GM12864 (cell line): ENCODE measurements at regions not wholly inside any gene's neighbourhood (a gene's known extent, or its start where the extent isn't known, plus 50 kb on each side); places are given as distances from the start of the nearest gene placed in this dataset.

Experiments
- DNase-seq: peaks from one replicate; pipeline ENCODE4 v3.0.0-alpha.2; 2011; ENCODE audit warnings: low read depth
- H3K4me3 ChIP-seq: 2 replicates; pipeline ENCODE4 v1.5.1; 2011; ENCODE audit warnings: mild to moderate bottlenecking, low read depth, low read length, control low read depth
- TF ChIP-seq, protein P1 (sequence below): IDR thresholded peaks from 2 replicates; pipeline ENCODE4 v1.5.1; 2011; ENCODE audit warnings: low read depth, mild to moderate bottlenecking, moderate library complexity, low read length, control low read depth, inconsistent platforms; ENCODE audit errors: missing control alignments

DNA sequence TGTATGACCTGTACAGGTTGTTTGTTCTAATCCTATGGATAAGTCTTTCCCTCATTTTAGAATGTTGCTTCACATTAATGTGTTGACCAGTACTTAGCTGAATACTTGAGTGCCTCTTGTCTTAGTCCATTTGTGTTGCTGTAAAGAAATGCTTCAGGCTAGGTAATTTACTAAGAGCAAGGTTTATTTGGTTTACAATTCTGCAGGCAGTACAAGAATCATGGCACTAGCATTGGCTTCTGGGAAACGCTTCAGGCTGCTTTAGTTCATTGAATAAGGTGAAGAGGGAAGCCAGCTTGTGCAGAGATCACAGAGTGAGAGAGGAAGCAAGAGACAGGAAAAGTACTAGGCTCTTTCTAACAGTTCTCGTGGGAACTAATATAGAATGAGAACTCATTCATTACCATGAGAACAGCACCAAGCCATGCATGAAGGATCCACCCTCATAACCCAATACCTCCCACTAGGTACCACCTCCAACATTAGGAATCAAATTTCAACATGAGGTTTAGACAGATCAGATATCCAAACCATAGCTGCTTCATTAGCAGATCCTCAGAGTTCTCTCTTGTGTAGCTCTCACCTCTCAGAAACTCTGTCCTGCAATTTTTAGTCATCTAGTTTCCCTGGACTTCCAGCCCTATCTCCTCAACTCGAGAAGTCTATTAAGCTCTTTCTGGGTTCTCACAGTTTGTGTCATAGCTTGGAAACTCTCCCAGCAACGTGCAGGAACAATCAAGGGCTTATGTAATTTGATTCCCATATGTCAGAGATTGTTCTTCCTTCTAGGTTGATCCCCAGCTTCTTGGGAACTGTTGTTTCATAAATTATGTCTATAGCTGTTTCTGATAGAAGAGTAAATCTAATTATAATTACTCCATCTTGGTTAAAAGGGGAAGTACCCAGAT lies 2082.3 kb upstream of the CELF4 start:
- DNase-seq: no peak

DNA sequence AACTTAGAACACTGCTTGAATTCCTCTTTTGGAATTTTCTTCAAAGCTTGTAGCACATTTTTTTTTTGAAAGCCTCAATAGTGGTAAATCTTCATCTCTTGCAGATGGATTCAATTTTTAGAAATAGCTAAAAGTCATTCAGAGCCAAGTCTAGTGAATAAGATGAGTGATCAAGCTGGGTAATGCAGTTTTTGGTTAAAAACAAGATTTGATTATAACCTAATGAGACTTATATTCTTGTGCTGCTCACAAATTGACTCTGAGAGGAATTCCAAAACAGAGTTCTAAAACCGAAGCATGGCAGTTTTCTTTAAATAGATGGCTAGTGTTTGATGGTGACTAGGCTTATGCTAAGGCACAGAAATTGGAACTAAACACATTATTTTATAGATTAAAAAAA lies 2072.6 kb upstream of the CELF4 start:
- DNase-seq: no peak
- H3K4me3 ChIP-seq: no peak overlapping the region
- TF ChIP-seq, protein P1, sequence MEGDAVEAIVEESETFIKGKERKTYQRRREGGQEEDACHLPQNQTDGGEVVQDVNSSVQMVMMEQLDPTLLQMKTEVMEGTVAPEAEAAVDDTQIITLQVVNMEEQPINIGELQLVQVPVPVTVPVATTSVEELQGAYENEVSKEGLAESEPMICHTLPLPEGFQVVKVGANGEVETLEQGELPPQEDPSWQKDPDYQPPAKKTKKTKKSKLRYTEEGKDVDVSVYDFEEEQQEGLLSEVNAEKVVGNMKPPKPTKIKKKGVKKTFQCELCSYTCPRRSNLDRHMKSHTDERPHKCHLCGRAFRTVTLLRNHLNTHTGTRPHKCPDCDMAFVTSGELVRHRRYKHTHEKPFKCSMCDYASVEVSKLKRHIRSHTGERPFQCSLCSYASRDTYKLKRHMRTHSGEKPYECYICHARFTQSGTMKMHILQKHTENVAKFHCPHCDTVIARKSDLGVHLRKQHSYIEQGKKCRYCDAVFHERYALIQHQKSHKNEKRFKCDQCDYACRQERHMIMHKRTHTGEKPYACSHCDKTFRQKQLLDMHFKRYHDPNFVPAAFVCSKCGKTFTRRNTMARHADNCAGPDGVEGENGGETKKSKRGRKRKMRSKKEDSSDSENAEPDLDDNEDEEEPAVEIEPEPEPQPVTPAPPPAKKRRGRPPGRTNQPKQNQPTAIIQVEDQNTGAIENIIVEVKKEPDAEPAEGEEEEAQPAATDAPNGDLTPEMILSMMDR: no peak

More for the DNA sequence above, 2082.3 kb upstream of the CELF4 start:
- H3K4me3 ChIP-seq: no peak overlapping the region
- TF ChIP-seq, protein P1: no peak

DNA sequence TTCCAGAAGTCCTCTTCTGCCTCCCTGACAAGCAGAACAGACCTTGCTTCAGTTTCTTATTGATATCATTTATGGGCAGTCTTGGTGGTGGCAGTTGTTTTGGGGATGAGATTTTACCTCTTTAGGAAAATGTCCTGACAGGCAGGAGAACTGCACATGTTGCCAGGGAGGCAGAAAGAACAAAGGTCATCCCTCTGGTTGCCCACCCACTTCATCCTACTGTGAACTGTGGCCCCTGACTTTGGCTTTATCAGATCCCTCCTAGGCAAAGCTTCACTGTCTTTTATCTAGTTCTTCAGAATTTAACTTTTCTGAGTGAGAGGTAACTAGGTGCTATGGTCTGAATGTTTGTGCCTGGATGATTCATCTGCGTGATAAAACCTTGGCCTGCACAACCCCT lies 2071.3 kb upstream of the CELF4 start:
- no peak overlapping the region for H3K4me3 ChIP-seq
- TF ChIP-seq, protein P1: no peak
- no peak for DNase-seq

DNA sequence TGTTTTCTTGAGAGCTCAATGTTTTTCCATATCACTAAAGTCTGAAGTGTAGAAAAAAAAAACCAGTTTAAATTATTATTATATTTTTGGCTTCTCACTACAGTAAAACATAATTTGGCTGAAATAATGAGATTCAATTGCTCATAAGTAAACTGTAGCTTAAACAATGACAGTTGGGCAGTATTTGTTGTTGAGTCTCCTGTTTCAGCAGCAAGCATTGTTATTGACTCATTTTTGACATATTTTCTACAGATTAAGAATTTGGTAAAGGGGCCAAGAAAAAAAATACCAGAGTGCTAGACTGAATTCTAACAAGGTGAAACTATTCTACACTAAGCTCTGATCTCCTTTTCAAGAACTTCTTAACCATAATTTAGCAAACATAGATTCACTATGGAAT lies 2070.4 kb upstream of the CELF4 start:
- TF ChIP-seq, protein P1: no peak
- H3K4me3 ChIP-seq: no peak overlapping the region
- DNase-seq: no peak

DNA sequence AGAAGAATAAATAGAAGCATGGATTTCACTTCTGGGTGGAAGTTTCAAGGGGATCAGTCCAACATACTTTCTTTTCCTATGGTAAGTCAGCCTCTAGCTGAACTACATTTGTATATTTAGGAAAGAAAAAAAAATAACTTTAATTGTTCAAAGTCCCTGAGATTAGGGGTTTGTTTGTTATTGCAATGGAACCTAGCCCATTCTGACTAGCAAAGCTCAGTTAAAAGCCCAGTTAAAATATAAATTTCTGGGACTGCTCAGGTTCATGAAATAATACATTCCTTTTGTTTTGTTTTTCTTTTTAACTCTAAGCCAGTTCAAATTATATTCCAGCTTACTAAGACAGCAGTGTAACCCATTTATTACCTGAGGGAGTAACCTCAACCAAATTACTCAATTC lies 2069.6 kb upstream of the CELF4 start:
- no peak for DNase-seq
- TF ChIP-seq, protein P1: no peak
- H3K4me3 ChIP-seq: no peak overlapping the region

DNA sequence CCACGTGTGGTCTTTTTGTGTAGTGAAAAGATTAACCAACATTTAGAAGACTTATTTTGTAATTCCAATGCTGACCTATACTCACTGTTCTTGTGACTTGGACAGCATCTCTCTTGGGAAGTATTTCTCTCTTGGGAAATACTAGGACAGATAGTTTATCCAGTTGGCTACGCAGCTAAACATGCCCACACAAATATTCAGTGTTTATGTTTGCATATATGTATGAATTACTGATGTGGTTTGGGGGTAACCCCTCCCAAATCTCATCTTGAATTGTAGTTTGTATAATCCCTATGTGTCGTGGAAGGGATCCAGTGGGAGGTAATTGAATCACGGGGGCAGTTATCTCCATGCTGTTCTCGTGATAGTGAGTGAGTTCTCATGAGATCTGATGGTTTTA lies 2062.3 kb upstream of the CELF4 start:
- TF ChIP-seq, protein P1: no peak
- no peak overlapping the region for H3K4me3 ChIP-seq
- no peak for DNase-seq

DNA sequence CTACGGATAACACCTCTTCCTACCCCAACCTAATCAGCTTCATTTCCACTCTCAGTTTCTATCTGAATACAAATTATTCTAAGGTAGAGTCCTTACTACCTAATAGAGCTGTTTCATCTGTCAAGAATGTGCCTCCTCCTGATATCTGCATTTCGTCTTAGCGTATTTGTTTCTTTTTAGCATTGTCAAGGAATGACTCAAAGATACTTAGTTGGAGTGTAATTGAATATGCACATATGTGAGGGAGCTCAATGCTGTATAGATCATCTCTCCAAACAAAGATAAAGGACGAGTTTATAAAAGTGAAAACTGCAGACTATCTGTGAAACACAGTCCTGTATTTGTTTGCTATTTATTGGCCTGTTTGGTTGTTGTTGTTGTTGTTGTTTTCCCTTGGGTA lies 2059.4 kb upstream of the CELF4 start:
- TF ChIP-seq, protein P1: no peak
- DNase-seq: no peak
- no peak overlapping the region for H3K4me3 ChIP-seq
